GM23338 (cell line): ENCODE measurements at regions not wholly inside any gene's neighbourhood (a gene's known extent, or its start where the extent isn't known, plus 50 kb on each side); places are given as distances from the start of the nearest gene placed in this dataset.

Experiments
- ATAC-seq: fragments of 200-7000 bp; cut with Tn5 transposase; 3 replicates; pipeline ENCODE4 v1.9.1; 2020
- DNase-seq: peaks from one replicate; pipeline ENCODE4 v3.0.0-alpha.2; 2015; ENCODE audit warnings: low spot score
- H2AFZ ChIP-seq: fragments of 200-600 bp; sonication (generic); 2 replicates; pipeline ENCODE4 v1.8.0; 2016; ENCODE audit warnings: antibody characterized with exemption, mild to moderate bottlenecking, moderate library complexity
- H3F3A ChIP-seq: fragments of 200-600 bp; sonication (generic); replicated peaks from 2 replicates; pipeline ENCODE4 v1.8.0; 2017; ENCODE audit warnings: antibody characterized with exemption, mixed run types, low read depth
- H3K27ac ChIP-seq: fragments of 200-600 bp; sonication (generic); 2 replicates; pipeline ENCODE4 v1.6.1; 2016; ENCODE audit warnings: low read depth
- H3K27me3 ChIP-seq: fragments of 200-600 bp; sonication (generic); 2 replicates; pipeline ENCODE4 v1.8.0; 2016; ENCODE audit warnings: mild to moderate bottlenecking, mixed run types, moderate library complexity; ENCODE audit not compliant: insufficient read depth
- H3K36me3 ChIP-seq: fragments of 200-600 bp; sonication (generic); 2 replicates; pipeline ENCODE4 v1.8.0; 2016; ENCODE audit warnings: mild to moderate bottlenecking; ENCODE audit not compliant: insufficient read depth
- H3K4me1 ChIP-seq: fragments of 200-600 bp; sonication (generic); 2 replicates; pipeline ENCODE4 v1.8.0; 2016; ENCODE audit warnings: mild to moderate bottlenecking, moderate library complexity; ENCODE audit not compliant: insufficient read depth
- H3K4me2 ChIP-seq: fragments of 200-600 bp; sonication (generic); 2 replicates; pipeline ENCODE4 v1.7.1; 2017; ENCODE audit warnings: mixed run types
- H3K4me3 ChIP-seq: fragments of 200-600 bp; sonication (generic); 2 replicates; pipeline ENCODE4 v1.6.1; 2016; ENCODE audit warnings: mixed run types
- H3K79me2 ChIP-seq: fragments of 200-600 bp; sonication (generic); replicated peaks from 2 replicates; pipeline ENCODE4 v1.8.0; 2017; ENCODE audit warnings: mild to moderate bottlenecking; ENCODE audit not compliant: insufficient read depth
- H3K9me2 ChIP-seq: fragments of 200-600 bp; sonication (generic); 2 replicates; pipeline ENCODE4 v1.8.0; 2017; ENCODE audit not compliant: insufficient read depth
- H4K20me1 ChIP-seq: fragments of 200-600 bp; sonication (generic); replicated peaks from 2 replicates; pipeline ENCODE4 v1.8.0; 2017; ENCODE audit warnings: mild to moderate bottlenecking; ENCODE audit not compliant: insufficient read depth
- H3K27ac Mint-ChIP-seq: 2 replicates; pipeline ENCODE4 v1.8.0; 2020; ENCODE audit warnings: inconsistent platforms, mild to moderate bottlenecking, moderate library complexity, mixed read lengths
- H3K27me3 Mint-ChIP-seq: 3 replicates; pipeline ENCODE4 v1.8.0; 2022; ENCODE audit warnings: low read depth, mild to moderate bottlenecking, moderate library complexity, mixed read lengths, inconsistent platforms; ENCODE audit not compliant: insufficient read depth, poor library complexity
- H3K36me3 Mint-ChIP-seq: 3 replicates; pipeline ENCODE4 v1.8.0; 2021; ENCODE audit warnings: low read depth, mild to moderate bottlenecking, inconsistent platforms, moderate library complexity, mixed read lengths
- H3K4me1 Mint-ChIP-seq: 3 replicates; pipeline ENCODE4 v1.8.0; 2020; ENCODE audit warnings: mild to moderate bottlenecking, inconsistent platforms, mixed read lengths
- H3K4me3 Mint-ChIP-seq: 3 replicates; pipeline ENCODE4 v1.8.0; 2021; ENCODE audit warnings: moderate library complexity, mild to moderate bottlenecking, inconsistent platforms, mixed read lengths
- H3K9me3 Mint-ChIP-seq: 3 replicates; pipeline ENCODE4 v1.8.0; 2020; ENCODE audit warnings: moderate library complexity, mild to moderate bottlenecking, inconsistent platforms, mixed read lengths
- CREB1 ChIP-seq: fragments of 250-450 bp; sonication (Bioruptor Pico); IDR thresholded peaks from 2 replicates; pipeline ENCODE4 v1.5.0; 2020; ENCODE audit warnings: low read depth, mild to moderate bottlenecking, moderate library complexity
- CTCF ChIP-seq, 2 experiments: fragments of 200-600 bp in 1 of 2; sonication (generic) in 1 of 2; conservative IDR thresholded peaks; 2 replicates each; pipeline versions ENCODE4 v1.5.1 to v1.6.1; 2016 to 2017; ENCODE audit warnings: antibody characterized with exemption in 2 of 2, low read depth in 2 of 2, mild to moderate bottlenecking in 2 of 2, moderate library complexity in 1 of 2
- ETS1 ChIP-seq: IDR thresholded peaks from 2 replicates; pipeline ENCODE4 v1.6.1; 2016; ENCODE audit warnings: antibody characterized with exemption
- JUNB ChIP-seq: IDR thresholded peaks from one replicate; pipeline ENCODE4 v1.6.1; 2016; ENCODE audit warnings: antibody characterized with exemption; ENCODE audit not compliant: unreplicated experiment
- POLR2AphosphoS5 ChIP-seq: IDR thresholded peaks from 2 replicates; pipeline ENCODE4 v1.6.1; 2016; ENCODE audit warnings: antibody characterized with exemption, low read depth
- ZNF114 ChIP-seq: fragments of 250-450 bp; sonication (Bioruptor Pico); IDR thresholded peaks from 2 replicates; pipeline ENCODE4 v1.5.0; 2020; ENCODE audit warnings: mild to moderate bottlenecking, moderate library complexity
- ZNF331 ChIP-seq: fragments of 250-450 bp; sonication (Bioruptor Pico); IDR thresholded peaks from 2 replicates; pipeline ENCODE4 v1.5.0; 2020; ENCODE audit warnings: low read depth, mild to moderate bottlenecking, moderate library complexity
- ZNF462 ChIP-seq: fragments of 250-450 bp; sonication (Bioruptor Pico); IDR thresholded peaks from 2 replicates; pipeline ENCODE4 v1.5.0; 2020; ENCODE audit warnings: mild to moderate bottlenecking, moderate library complexity

GRCh38 chr12:62003701-62004100, 256.5 kb upstream of the USP15 start (continued):
- no peak for TF ChIP-seq ZNF462 (CRISPR knock-in tag)

- Mint-ChIP-seq H3K27ac (peak overlapping the region; percentile 91), H3K9me3 (peaks cover 6% of the 10 kb centered on the region; the same call in 2 of the 3 replicates), H3K27me3 (no peaks in the 10 kb centered on the region), H3K4me3 (no peak overlapping the region), H3K36me3 (no peaks in the 10 kb centered on the region), H3K4me1 (peaks cover 2% of the 10 kb centered on the region; the same call in 2 of the 3 replicates)
- no peaks in the 10 kb centered on the region for H3F3A ChIP-seq
- H3K4me3 ChIP-seq = no peak overlapping the region
- ATAC-seq = no peak
- peaks cover 9% of the 10 kb centered on the region; the same call in 1 of the 2 replicates for H3K9me2 ChIP-seq
- H3K79me2 ChIP-seq = no peaks in the 10 kb centered on the region
- H3K36me3 ChIP-seq = no peaks in the 10 kb centered on the region
- no peak overlapping the region for H2AFZ ChIP-seq
- H3K4me1 ChIP-seq = no peaks in the 10 kb centered on the region; the same call in 1 of the 2 replicates
- H3K27ac ChIP-seq = no peak overlapping the region
- H3K4me2 ChIP-seq = no peak overlapping the region
- no peaks in the 10 kb centered on the region for H4K20me1 ChIP-seq
- DNase-seq = no peak
- no peaks in the 10 kb centered on the region for H3K27me3 ChIP-seq
- no peak for TF ChIP-seq POLR2AphosphoS5
- no peak for TF ChIP-seq ETS1
- no peak for TF ChIP-seq CREB1
- TF ChIP-seq JUNB = no peak
- no peak for TF ChIP-seq ZNF114 (CRISPR knock-in tag)
- TF ChIP-seq ZNF331 (CRISPR knock-in tag) = no peak
- TF ChIP-seq CTCF (conservative IDR thresholded peaks at IDR 0.05; ENCODE audit: low read depth in 2 of 2) = no peak
Measured at GRCh38 chr12:62005615-62006014, 254.6 kb upstream of the USP15 start.
